H9 (cell line): ENCODE measurements at regions not wholly inside any gene's neighbourhood (a gene's known extent, or its start where the extent isn't known, plus 50 kb on each side); places are given as distances from the start of the nearest gene placed in this dataset.

Experiments
- DNase-seq: peaks from one replicate; pipeline ENCODE4 v3.0.0-alpha.2; 2017
- H2AFZ ChIP-seq: one replicate; pipeline ENCODE4 v1.6.1; 2013; ENCODE audit warnings: mild to moderate bottlenecking, low read length, control low read depth, moderate library complexity
- H2AK5ac ChIP-seq: 2 replicates; pipeline ENCODE4 v1.6.1; 2013; ENCODE audit warnings: low read length, control low read depth, mixed read lengths; ENCODE audit not compliant: insufficient read length
- H2BK120ac ChIP-seq: one replicate; pipeline ENCODE4 v1.6.1; 2013; ENCODE audit warnings: low read depth, mild to moderate bottlenecking, low read length, control low read depth, inconsistent platforms; ENCODE audit not compliant: poor library complexity, severe bottlenecking
- H2BK12ac ChIP-seq: 2 replicates; pipeline ENCODE4 v1.6.1; 2013; ENCODE audit warnings: low read length, control low read depth, mixed read lengths, low read depth; ENCODE audit not compliant: insufficient read length
- H2BK15ac ChIP-seq: 2 replicates; pipeline ENCODE4 v1.6.1; 2013; ENCODE audit warnings: low read depth, low read length, control low read depth
- H2BK20ac ChIP-seq: one replicate; pipeline ENCODE4 v1.6.1; 2013; ENCODE audit warnings: low read depth, mild to moderate bottlenecking, low read length, control low read depth, inconsistent platforms; ENCODE audit not compliant: poor library complexity, severe bottlenecking
- H2BK5ac ChIP-seq: 2 replicates; pipeline ENCODE4 v1.6.1; 2013; ENCODE audit warnings: low read length, control low read depth, mixed read lengths; ENCODE audit not compliant: insufficient read length
- H3K14ac ChIP-seq: 2 replicates; pipeline ENCODE4 v1.6.1; 2013; ENCODE audit warnings: low read length, control low read depth; ENCODE audit not compliant: insufficient read depth
- H3K18ac ChIP-seq: 2 replicates; pipeline ENCODE4 v1.6.1; 2013; ENCODE audit warnings: low read depth, mild to moderate bottlenecking, mixed read lengths, low read length, control low read depth; ENCODE audit not compliant: insufficient read length
- H3K23ac ChIP-seq: 2 replicates; pipeline ENCODE4 v1.6.1; 2013; ENCODE audit warnings: low read length, control low read depth, mixed read lengths, low read depth; ENCODE audit not compliant: insufficient read length
- H3K23me2 ChIP-seq: 2 replicates; pipeline ENCODE4 v1.6.1; 2013; ENCODE audit warnings: low read depth, mild to moderate bottlenecking, mixed read lengths, low read length, control low read depth; ENCODE audit not compliant: insufficient read length, poor library complexity, severe bottlenecking
- H3K27ac ChIP-seq: 2 replicates; pipeline ENCODE4 v1.5.1; 2013; ENCODE audit warnings: low read length, control low read depth, mixed read lengths, low read depth; ENCODE audit not compliant: insufficient read length
- H3K27me3 ChIP-seq: 2 replicates; pipeline ENCODE4 v1.6.1; 2013; ENCODE audit warnings: low read length, control low read depth, inconsistent platforms; ENCODE audit not compliant: insufficient read depth
- H3K4ac ChIP-seq: 2 replicates; pipeline ENCODE4 v1.6.1; 2013; ENCODE audit warnings: low read depth, mild to moderate bottlenecking, control low read depth, inconsistent platforms, low read length, moderate library complexity
- H3K4me1 ChIP-seq: 2 replicates; pipeline ENCODE4 v1.6.1; 2013; ENCODE audit warnings: low read length, control low read depth, inconsistent platforms; ENCODE audit not compliant: insufficient read depth
- H3K4me2 ChIP-seq: 2 replicates; pipeline ENCODE4 v1.6.1; 2013; ENCODE audit warnings: low read length, control low read depth, mixed read lengths; ENCODE audit not compliant: insufficient read length, insufficient read depth
- H3K56ac ChIP-seq: 2 replicates; pipeline ENCODE4 v1.6.1; 2013; ENCODE audit warnings: low read depth, mild to moderate bottlenecking, mixed read lengths, low read length, control low read depth; ENCODE audit not compliant: insufficient read length
- H3K79me1 ChIP-seq: 2 replicates; pipeline ENCODE4 v1.6.1; 2013; ENCODE audit warnings: low read depth, mild to moderate bottlenecking, moderate library complexity, low read length, control low read depth, inconsistent platforms; ENCODE audit not compliant: insufficient read depth, poor library complexity, severe bottlenecking
- H3K79me2 ChIP-seq: 2 replicates; pipeline ENCODE4 v1.6.1; 2013; ENCODE audit warnings: low read length, control low read depth, inconsistent platforms; ENCODE audit not compliant: insufficient read depth
- H3K9ac ChIP-seq: 2 replicates; pipeline ENCODE4 v1.6.1; 2013; ENCODE audit warnings: low read length, control low read depth, mixed read lengths; ENCODE audit not compliant: insufficient read length; ENCODE audit errors: extremely low read depth
- H3K9me3 ChIP-seq: one replicate; pipeline ENCODE4 v1.6.1; 2013; ENCODE audit warnings: low read depth, low read length, inconsistent platforms; ENCODE audit not compliant: control insufficient read depth
- H3T11ph ChIP-seq: one replicate; pipeline ENCODE4 v1.6.1; 2013; ENCODE audit warnings: mild to moderate bottlenecking, low read length, control low read depth, inconsistent platforms
- H4K20me1 ChIP-seq: one replicate; pipeline ENCODE4 v1.6.1; 2013; ENCODE audit not compliant: control insufficient read depth, insufficient read length, insufficient read depth
- H4K5ac ChIP-seq: 2 replicates; pipeline ENCODE4 v1.6.1; 2013; ENCODE audit warnings: low read depth, mild to moderate bottlenecking, mixed read lengths, low read length, control low read depth; ENCODE audit not compliant: insufficient read length
- H4K8ac ChIP-seq: replicated peaks from 2 replicates; pipeline ENCODE4 v1.6.1; 2013; ENCODE audit warnings: low read length, control low read depth, mixed read lengths, low read depth; ENCODE audit not compliant: insufficient read length
- H4K91ac ChIP-seq: 2 replicates; pipeline ENCODE4 v1.6.1; 2013; ENCODE audit warnings: low read depth, mild to moderate bottlenecking, moderate library complexity, mixed read lengths, low read length, control low read depth; ENCODE audit not compliant: insufficient read length
- H3K27ac Mint-ChIP-seq, 3 experiments: 2 replicates in 2 of 3; 3 replicates in 1 of 3; pipeline ENCODE4 v1.8.0; 2020 to 2021; ENCODE audit warnings: mixed read lengths in 3 of 3, mild to moderate bottlenecking in 1 of 3, moderate library complexity in 1 of 3
- H3K27me3 Mint-ChIP-seq: 2 replicates; pipeline ENCODE4 v1.8.0; 2021; ENCODE audit warnings: low read depth, mild to moderate bottlenecking, moderate library complexity, mixed read lengths
- H3K36me3 Mint-ChIP-seq, 3 experiments: 2 replicates in 2 of 3; 3 replicates in 1 of 3; pipeline ENCODE4 v1.8.0; 2020 to 2021; ENCODE audit warnings: low read depth in 3 of 3, mixed read lengths in 3 of 3; ENCODE audit not compliant: insufficient read depth in 1 of 3
- H3K4me1 Mint-ChIP-seq, 2 experiments: 2 replicates each; pipeline ENCODE4 v1.8.0; 2020; ENCODE audit warnings: mixed read lengths in 2 of 2
- H3K4me3 Mint-ChIP-seq, 2 experiments: 2 replicates in 1 of 2; 3 replicates in 1 of 2; pipeline ENCODE4 v1.8.0; 2020 to 2021; ENCODE audit warnings: mild to moderate bottlenecking in 2 of 2, mixed read lengths in 2 of 2, moderate library complexity in 1 of 2
- H3K9me3 Mint-ChIP-seq, 2 experiments: 2 replicates in 1 of 2; 3 replicates in 1 of 2; pipeline ENCODE4 v1.8.0; 2020; ENCODE audit warnings: mild to moderate bottlenecking in 2 of 2, mixed read lengths in 2 of 2, moderate library complexity in 1 of 2
- CTCF ChIP-seq: fragments of 200-600 bp; sonication (generic); conservative IDR thresholded peaks from 3 replicates; pipeline ENCODE4 v1.8.0; 2021; ENCODE audit warnings: antibody characterized with exemption, mild to moderate bottlenecking
- WGBS: extraction: QIAGEN DNeasy Blood & Tissue Kit; methylation state at CpG from one replicate; pipeline ENCODE4 v1.1.7; 2013; ENCODE audit warnings: missing lambda C conversion rate, low lambda C conversion rate, mixed read lengths; ENCODE audit not compliant: insufficient read length; ENCODE audit errors: extremely low coverage; 5-methylcytosine and 5-hydroxymethylcytosine counted together

- Histone ChIP-seq H3K9me3 (no peaks in the 10 kb centered on the region), H4K20me1 (no peaks in the 10 kb centered on the region), H3K27ac (no peak overlapping the region), H3K4ac (no peak overlapping the region), H2AFZ (no peak overlapping the region), H2BK5ac (no peak overlapping the region), H3K23me2 (no peaks in the 10 kb centered on the region), H4K91ac (no peak overlapping the region), H4K5ac (no peak overlapping the region), H2AK5ac (no peak overlapping the region), H2BK12ac (no peak overlapping the region), H4K8ac (no peak overlapping the region), H3K23ac (no peak overlapping the region), H2BK120ac (no peak overlapping the region), H3K9ac (no peak overlapping the region), H3K79me1 (no peaks in the 10 kb centered on the region), H3K4me2 (no peak overlapping the region), H3K4me1 (peaks cover 2% of the 10 kb centered on the region; the same call in 1 of the 2 replicates), H3K56ac (no peak overlapping the region), H3K79me2 (no peaks in the 10 kb centered on the region), H3K14ac (no peak overlapping the region), H2BK15ac (no peak overlapping the region), H3T11ph (no peak overlapping the region), H2BK20ac (no peak overlapping the region), H3K27me3 (no peaks in the 10 kb centered on the region), H3K18ac (no peak overlapping the region)
- H3K27ac Mint-ChIP-seq: peak overlapping the region in 2 of 3 experiments; percentile 38 to 59; a peak in 2 of 7 replicates
- peak; percentile 62 for DNase-seq
- no peak for TF ChIP-seq CTCF
- peaks cover 1% of the 10 kb centered on the region for H3K27me3 Mint-ChIP-seq
- H3K4me1 Mint-ChIP-seq: peaks cover 17 to 18% of the 10 kb centered on the region in 2 experiments
- WGBS: no CpG with 5 or more reads among the region's 5 CpGs
- H3K36me3 Mint-ChIP-seq: peaks cover 10 to 14% (median 11%) of the 10 kb centered on the region in 3 experiments
- peaks cover 8 to 11% of the 10 kb centered on the region in 2 experiments for H3K9me3 Mint-ChIP-seq
- no peak overlapping the region for H3K4me3 Mint-ChIP-seq
Observed at GRCh38 chr12:111285200-111285599, 83.7 kb downstream of the PHETA1 start.
